ENCODE measurements at regions not wholly inside any gene's neighbourhood (a gene's known extent, or its start where the extent isn't known, plus 50 kb on each side); places are given as distances from the start of the nearest gene placed in this dataset.

GRCh38 chr2:223283771-223284170 lies 231.8 kb downstream of the KCNE4 start:
- H3K27ac ChIP-seq (ENCODE audit: low read depth, low read length) = no peak overlapping the region
- no peak overlapping the region for H4K5ac ChIP-seq (ENCODE audit: insufficient read length, low read depth, low read length)
- no peak overlapping the region for H3K4me2 ChIP-seq (ENCODE audit: insufficient read depth in 1 of 2, low read depth in 2 of 2, low read length in 2 of 2)
- H3K27me3 ChIP-seq (replicated peaks in 1 of 4; ENCODE audit: control insufficient read depth in 3 of 4, extremely low read depth in 1 of 4, insufficient read depth in 3 of 4, low read length in 3 of 4) = no peaks in the 10 kb centered on the region
- no peak overlapping the region for H3K4me3 ChIP-seq (ENCODE audit: extremely low read depth in 1 of 4, insufficient read depth in 2 of 4, low read depth in 3 of 4, low read length in 4 of 4)
- no peak overlapping the region for H3K18ac ChIP-seq (ENCODE audit: extremely low read depth, low read length)
- no peaks in the 10 kb centered on the region for H3K36me3 ChIP-seq (ENCODE audit: control insufficient read depth in 2 of 4, insufficient read depth in 4 of 4, low read length in 3 of 4)
- no peak overlapping the region for H2BK120ac ChIP-seq (replicated peaks; ENCODE audit: low read depth, low read length)
- no peak overlapping the region for H2BK5ac ChIP-seq (ENCODE audit: low read depth, low read length)
- DNase-seq (ENCODE audit: low read depth in 1 of 2, low spot score in 2 of 2) = no peak
- no peak overlapping the region for H2BK12ac ChIP-seq (ENCODE audit: low read depth, low read length)
- no peaks in the 10 kb centered on the region for H4K20me1 ChIP-seq (replicated peaks in 1 of 2; ENCODE audit: control insufficient read depth in 1 of 2, insufficient read depth in 2 of 2, low read length in 2 of 2)
- no peak overlapping the region for H3K9ac ChIP-seq (replicated peaks in 1 of 4; ENCODE audit: extremely low read depth in 1 of 4, low read depth in 3 of 4, low read length in 3 of 4)
- CTCF ChIA-PET (ENCODE audit: partially characterized antibody) = interaction anchor here (0.7 to 1.2 kb wide), 2 partner anchors 9 to 10 kb away, joined by 3 read pairs; no protein-coding TSS in a partner anchor
- no peak overlapping the region for H3K14ac ChIP-seq (ENCODE audit: insufficient read length)
- no peaks in the 10 kb centered on the region for H3K79me2 ChIP-seq (ENCODE audit: control insufficient read depth in 1 of 2, insufficient read depth in 2 of 2, low read length in 2 of 2)
- POLR2A ChIA-PET (ENCODE audit: partially characterized antibody) = no interaction called here
- no peaks in the 10 kb centered on the region for H3K23me2 ChIP-seq (ENCODE audit: low read depth, low read length)
- no peak for FAIRE-seq
- H2BK20ac ChIP-seq (ENCODE audit: low read length) = no peak overlapping the region
- no peak overlapping the region for H2AFZ ChIP-seq (ENCODE audit: low read length)
- no peak overlapping the region for H3K4ac ChIP-seq (replicated peaks; ENCODE audit: insufficient read length, low read depth, low read length)
- no peak overlapping the region for H3K23ac ChIP-seq (ENCODE audit: insufficient read length)
- no peak overlapping the region for H2BK15ac ChIP-seq (ENCODE audit: low read length)
- H4K91ac ChIP-seq (replicated peaks; ENCODE audit: insufficient read length, low read length) = no peak overlapping the region
- H3K9me3 ChIP-seq (ENCODE audit: insufficient read depth in 2 of 2, low read depth in 1 of 2, low read length in 1 of 2) = no peaks in the 10 kb centered on the region
- no peak overlapping the region for H2AK5ac ChIP-seq (ENCODE audit: low read depth, low read length)
- H3K79me1 ChIP-seq (ENCODE audit: low read depth, low read length) = no peaks in the 10 kb centered on the region
- no peak overlapping the region for H3K56ac ChIP-seq (replicated peaks; ENCODE audit: insufficient read length, low read depth, low read length)
- H4K8ac ChIP-seq (ENCODE audit: extremely low read depth, insufficient read depth, low read length) = no peak overlapping the region
- H3K4me1 ChIP-seq (replicated peaks in 1 of 4; ENCODE audit: control insufficient read depth in 3 of 4, insufficient read depth in 4 of 4, low read length in 3 of 4) = no peaks in the 10 kb centered on the region
- TF ChIP-seq RBBP5 (IDR thresholded peaks at IDR 0.05; ENCODE audit: borderline replicate concordance, low read depth, low read length) (no peak), KDM4A (IDR thresholded peaks at IDR 0.05; ENCODE audit: low read depth, low read length, severe bottlenecking) (no peak)

Data from H1 (cell line).